Umbilical cord (tissue), 1 donor: ENCODE measurements at regions not wholly inside any gene's neighbourhood (a gene's known extent, or its start where the extent isn't known, plus 50 kb on each side); places are given as distances from the start of the nearest gene placed in this dataset.
"Not testable (repeated sequence)": the region's sequence is repeated elsewhere in the genome, so short reads cannot be mapped to it uniquely, and the experiment has no call there.

ENCODE experiments used
- DNase-seq: peaks from one replicate; pipeline ENCODE4 v3.0.0-alpha.2; 2015; ENCODE audit warnings: low spot score

DNA sequence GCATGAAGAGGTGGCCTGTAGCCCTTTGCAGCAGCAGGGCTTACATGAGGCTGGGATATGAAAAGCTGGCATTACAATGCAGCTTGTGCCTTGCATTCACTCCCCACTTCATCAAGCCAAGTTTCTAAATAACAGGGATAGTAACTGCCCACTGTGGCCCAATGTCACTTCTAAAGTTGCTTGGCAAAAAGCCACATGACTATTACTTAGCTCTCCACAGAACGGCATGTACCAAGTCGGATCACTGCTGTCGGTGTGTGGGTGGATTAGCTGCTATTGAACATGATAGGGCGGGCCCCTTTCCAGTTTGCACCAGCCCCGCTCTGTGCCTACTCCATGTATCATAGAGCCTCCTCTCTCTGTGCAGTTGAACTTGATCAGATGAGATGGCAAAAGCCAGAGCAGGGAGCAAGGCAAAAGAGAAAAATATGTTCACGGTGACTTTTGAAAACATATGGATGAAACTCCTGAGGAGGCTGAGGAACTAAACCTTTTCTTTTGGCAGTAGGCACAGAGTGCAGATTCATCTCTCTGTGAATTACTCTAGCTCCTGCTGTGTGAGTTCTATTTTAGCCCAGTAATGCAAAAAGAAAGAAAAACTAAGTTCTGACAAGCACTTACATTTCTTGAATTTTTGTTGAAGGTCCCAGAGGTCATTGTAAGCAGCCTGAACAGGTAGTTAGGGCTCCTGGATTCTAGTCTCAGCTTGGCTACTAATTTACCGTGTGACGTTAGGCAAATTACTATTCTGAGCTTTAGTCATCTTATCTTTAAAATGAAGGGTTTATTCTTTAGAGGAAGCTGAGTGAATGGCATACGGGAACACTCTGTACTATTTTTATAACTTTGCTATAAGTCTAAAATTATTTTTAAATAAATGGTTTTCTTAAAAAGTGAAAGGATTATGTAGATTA is 125.6 kb upstream of the NBPF9 start:
- DNase-seq = not testable (repeated sequence)

GRCh38 chr1:149229813-149230212 is 126.5 kb upstream of the NBPF9 start:
- not testable (repeated sequence) for DNase-seq

GRCh38 chr1:149234926-149235914 is 131.9 kb upstream of the NBPF9 start:
- DNase-seq = not testable (repeated sequence)

DNA sequence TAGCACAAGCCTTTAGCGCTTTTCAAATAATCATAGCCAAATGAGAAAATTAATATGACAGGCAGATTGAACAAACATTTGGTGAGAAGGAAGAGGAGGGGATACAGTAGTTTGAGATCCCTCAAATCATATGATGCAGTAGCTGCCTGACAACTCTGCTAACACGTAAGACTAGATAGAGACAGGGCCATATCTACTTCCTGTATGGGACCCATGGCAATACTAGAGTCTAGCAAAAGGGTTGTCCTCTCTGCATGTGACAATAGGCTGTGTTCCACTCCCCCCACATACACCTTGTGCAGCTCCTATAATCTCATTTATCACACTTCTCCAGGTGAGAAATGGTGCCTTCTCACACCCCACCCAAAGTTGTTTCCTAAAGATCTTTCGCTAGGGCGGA is 134.2 kb upstream of the NBPF9 start:
- DNase-seq = not testable (repeated sequence)

GRCh38 chr1:149239897-149240508 is 136.7 kb upstream of the NBPF9 start:
- not testable (repeated sequence) for DNase-seq

- DNase-seq = not testable (repeated sequence)
Measured at GRCh38 chr1:149240530-149240929, 137.2 kb upstream of the NBPF9 start.

DNA sequence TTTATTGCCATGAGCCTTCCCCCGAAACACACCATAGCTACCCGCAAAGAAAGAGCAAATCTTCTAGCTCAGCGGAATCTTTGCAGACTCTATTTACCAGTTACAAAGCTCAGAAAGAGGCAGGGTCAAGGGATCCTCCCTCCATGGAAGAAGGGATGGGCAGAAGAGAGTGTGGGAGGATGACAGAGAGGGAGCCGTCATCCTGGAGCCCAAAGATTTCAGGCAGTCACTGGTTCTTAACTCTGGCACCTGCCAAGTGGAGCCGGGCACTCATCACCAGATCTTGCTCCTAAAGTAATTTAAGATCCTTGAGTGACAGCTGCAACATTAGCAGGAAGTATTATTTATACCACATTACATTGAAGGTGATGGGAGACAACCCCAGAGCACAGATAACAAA is 137.9 kb upstream of the NBPF9 start:
- not testable (repeated sequence) for DNase-seq

DNA sequence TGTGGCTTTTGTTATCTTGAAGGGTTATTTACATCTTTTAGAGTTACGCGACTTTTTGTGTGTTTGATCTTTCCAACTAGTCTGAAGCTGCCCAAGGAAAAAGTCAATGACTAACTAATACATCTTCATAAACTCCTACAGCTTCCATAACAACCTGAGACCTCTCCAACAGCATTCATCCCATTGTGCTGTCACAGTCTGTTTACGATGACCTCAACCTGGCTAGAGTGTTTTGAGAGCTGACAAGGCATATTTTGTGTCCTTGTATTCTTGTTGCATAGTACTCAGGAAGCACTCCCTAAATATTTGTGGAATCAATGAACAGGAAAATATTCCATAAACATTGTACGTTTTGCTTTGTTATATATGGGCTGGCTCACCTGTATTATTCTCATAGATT is 140.2 kb upstream of the NBPF9 start:
- not testable (repeated sequence) for DNase-seq

GRCh38 chr1:149244621-149245020 is 141.3 kb upstream of the NBPF9 start:
- not testable (repeated sequence) for DNase-seq

DNA sequence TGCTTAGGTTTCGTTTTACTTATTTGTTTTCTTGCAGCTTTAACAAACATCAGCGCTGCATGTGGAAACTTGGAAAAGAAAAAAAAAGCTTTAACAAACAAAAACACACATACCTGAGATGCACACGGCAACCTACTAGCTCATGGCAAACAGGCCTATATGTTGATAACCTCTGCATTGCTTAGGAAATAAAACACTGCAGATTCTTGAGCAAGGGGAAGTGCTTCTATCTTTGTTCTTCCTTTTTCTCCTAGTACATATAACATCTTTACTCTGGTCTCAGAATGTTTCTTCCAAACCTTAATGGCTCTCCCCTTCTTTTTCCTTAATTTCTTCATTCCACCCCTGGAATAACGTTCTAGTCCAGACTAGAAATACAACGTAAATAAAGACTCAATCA is 142.9 kb upstream of the NBPF9 start:
- not testable (repeated sequence) for DNase-seq

- DNase-seq = not testable (repeated sequence)
Measured at GRCh38 chr1:149248610-149249009, 145.3 kb upstream of the NBPF9 start.

- DNase-seq = not testable (repeated sequence)
Measured at GRCh38 chr1:149249850-149250467, 146.6 kb upstream of the NBPF9 start.

DNA sequence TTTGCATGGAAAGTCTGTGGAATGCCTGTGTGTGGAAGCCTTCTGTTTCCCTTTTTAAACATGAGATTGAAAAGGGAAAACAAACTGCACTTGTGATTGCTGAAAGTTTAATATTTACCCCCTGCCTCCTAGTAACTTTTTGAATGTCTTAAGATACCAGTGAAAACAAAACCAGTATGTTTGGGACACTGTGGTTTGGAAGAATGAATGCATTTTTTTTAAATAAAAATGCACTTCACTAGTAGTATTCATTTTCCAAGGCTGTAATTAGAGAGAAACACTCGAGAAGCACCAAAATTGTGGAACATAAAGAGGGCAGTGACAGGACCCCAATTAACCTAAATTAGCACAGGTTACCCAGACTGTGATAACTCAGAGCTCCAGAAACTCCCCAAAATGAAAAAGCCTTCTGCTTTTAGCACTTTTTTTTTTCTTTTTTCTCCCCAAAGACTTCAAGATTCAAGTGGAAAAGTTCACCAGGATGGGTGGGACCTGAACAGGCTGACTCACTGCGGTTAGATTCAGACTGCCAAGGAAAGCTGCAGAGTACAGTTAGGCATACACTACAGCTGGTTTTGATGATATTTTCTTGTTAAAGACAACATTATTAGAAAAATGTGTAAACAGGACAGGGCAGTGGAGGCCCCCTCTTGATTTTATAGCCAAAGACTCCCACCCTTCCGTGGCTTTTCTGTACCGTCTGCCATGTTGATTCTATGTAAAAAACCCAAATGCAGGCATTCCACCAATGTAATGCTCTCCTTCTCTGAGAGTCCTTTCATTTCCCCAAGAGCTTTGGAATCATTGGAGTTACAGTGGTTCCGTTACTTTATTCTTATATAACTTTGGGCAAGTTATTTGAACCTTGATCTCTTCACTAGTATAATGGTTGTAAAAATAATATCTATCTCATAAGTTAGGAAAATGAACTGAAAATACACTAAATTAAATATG is 151.8 kb upstream of the NBPF9 start:
- DNase-seq = not testable (repeated sequence)

DNA sequence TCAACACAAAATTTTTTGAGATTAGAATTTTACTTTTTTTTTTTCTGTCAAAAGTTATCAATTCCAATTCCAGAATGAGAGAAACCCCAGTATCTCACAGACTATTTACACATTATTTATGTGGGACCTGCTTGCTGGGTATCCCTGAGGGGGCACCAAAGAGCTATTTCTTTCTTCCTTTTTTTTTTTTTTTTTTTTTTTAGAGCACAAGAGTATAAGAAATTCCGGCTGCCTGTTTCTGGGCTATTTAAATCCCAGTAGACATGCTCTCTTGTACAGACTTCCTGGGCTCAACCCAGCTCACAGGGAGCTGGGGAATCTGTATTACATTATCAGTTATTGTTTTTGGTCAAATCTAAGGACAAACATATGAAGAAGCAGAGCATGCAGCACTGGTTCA is 156.9 kb upstream of the NBPF9 start:
- DNase-seq = not testable (repeated sequence)

DNA sequence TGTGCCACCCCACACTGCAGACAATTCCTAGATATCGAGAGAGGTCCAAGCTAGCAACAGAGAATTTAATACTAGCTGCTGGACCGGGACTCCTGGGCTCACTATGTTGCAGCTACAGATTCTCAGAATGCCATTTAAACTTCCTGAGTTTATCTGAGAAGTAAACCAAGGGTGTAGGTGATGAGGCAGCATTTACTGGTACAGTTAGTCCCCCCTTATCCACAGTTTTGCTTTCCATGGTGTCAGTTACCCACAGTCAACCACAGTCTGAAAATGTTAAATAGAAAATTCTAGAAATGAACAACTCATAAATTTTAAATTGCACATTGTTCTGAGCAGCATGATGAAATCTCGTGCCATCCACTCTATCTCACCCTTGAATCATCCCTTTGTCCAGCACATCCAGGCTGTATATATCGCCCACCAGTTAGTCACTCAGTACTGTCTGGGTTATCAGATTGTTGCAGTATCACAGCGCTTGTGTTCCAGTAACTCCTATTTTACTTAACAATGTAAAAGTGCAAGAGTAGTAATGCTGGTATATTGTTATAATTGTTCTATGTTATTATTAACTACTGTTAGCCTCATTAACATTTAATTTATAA is 157.5 kb upstream of the NBPF9 start:
- not testable (repeated sequence) for DNase-seq

DNA sequence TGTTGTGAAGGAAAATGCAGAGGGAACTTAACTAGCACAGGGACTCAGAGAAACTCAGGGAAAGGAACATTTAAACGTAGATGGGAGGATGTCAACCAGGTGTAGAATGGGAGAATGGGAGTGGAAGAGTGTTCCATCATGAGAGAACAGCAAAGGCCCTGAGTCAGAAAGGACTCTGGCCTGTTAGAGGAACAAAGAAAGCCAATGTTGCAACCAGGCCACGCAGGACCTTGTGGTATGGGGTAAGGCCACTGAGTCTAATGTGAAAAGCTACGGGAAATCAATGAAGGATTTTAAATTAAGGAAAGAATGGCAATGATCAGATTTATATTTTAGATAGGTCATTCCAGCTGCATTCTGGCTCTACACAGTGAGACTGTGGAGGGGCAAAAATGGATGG is 163.9 kb upstream of the NBPF9 start:
- DNase-seq = not testable (repeated sequence)

- not testable (repeated sequence) for DNase-seq
Measured at GRCh38 chr1:149269001-149269702, 165.8 kb upstream of the NBPF9 start.

GRCh38 chr1:149269833-149270232 is 166.5 kb upstream of the NBPF9 start:
- not testable (repeated sequence) for DNase-seq

GRCh38 chr1:149274493-149274892 is 171.1 kb upstream of the NBPF9 start:
- not testable (repeated sequence) for DNase-seq
